ENCODE measurements at regions not wholly inside any gene's neighbourhood (a gene's known extent, or its start where the extent isn't known, plus 50 kb on each side); places are given as distances from the start of the nearest gene placed in this dataset.

DNA sequence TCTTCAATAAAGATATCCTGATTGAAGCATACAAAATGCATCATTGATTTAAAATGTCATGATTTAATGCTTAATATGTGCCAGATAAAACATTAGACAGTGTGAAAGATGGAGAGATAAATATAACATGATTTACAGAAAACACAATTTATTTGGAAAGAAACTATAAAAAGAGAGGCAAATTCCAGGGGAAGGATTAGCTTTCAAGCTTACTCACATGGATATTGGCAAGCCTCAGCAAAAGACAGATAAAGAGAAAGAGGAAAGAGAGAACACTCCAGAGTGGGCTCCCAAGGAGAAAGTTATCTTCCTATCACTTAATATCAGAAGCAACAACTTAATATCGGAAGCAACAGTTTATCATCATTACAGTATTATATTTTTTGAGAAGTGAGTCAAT is 1036.5 kb downstream of the SQOR start:
- no peak for DNase-seq

DNA sequence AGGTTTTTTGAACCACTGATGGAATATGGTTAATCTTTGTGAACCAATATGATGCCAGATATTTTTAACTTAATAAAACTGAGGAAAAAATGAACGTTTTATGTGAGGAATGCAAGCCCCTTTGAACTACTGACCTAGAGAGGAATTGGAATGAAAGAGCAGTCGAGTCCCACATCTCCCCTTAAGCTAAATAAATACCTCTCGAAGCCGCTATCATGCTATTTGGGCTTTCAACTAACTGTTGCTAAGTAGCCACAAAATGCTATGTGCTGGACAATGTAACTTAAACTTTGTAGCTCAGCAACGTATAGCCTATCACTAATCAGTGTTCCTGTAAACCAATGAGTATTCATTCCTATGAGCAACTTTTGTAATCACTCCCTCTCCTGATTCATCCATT is 1037.2 kb downstream of the SQOR start:
- DNase-seq, result no peak

DNA sequence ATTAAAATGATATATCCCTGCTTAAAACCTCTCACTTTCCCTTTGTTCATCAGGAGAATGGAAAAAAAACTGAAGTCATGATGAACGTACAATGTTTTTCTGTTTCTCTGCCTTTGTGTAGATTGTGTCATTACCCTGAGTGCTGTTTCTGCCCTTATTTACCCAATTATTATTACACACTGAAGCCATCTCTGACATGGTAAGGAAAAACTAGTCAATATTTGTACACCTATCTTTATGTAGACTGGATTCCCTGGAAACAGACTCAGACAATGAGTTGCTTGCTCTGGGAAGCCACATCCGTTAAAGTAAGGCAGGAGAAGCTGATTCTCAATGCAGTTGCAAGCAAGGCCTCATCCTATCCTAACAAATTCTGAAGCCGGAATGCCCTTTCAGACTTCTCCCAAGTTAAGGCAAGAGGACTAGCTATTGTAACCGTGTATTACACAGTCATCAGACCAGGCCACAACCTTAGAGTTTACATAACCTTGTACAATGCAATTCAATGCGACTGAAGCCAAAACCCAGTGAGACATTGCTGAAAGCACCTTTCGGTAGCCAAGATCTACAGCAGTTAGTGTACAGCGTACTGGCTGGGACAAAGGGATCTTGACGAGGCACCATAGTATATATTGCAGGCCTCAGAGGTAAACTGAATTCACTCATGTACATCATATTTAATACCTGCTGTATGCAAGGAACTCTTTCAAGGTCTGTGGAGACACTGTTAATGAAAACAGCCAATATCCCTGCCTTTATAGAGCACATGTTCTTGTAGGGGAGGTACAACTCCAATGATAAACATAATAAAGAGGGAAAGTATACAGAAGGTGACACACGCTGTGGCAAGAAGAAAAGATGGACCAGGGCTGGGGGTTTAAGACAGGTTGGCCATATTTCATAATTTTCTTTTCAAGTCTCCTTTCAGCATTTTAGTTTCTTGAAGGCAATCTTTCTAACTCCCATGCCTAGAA is 1040.8 kb upstream of the SEMA6D start:
- no peak for DNase-seq

DNA sequence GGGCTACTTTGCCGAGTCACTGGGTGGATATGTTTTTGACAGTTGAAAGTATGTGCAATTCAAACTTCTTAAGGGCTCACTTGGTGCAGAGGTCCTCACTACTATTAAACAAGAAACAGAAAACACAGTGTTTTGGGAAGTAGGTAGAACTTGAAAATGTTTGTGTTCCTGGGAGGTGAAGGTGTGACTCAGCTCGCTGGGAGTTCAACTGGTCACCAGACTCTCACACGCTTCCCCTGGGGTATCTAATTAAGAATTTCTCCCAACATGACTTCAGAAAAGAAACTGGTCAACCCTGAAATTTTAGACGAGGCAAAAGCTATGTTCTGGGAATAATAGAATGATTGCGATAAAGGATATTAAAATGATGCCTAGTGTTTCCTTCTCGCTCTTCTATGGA is 1039.8 kb upstream of the SEMA6D start:
- no peak for DNase-seq

DNA sequence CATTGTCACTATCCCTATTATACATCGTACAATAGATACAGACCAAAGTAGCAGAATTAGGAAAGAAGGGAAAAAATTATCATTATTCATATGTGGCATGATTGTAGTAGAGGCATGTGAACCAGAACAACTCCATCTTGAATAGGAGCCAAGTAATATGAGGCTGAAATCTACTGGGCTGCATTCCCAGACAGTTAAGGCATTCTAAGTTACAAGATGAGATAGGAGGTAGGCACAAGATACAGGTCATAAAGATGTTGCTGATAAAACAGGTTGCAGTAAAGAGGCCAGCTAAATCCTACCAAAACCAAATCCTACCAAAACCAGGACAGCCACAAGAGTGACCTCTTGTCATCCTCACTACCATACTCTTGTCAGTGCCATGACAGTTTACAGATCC is 1035.4 kb upstream of the SEMA6D start:
- DNase-seq, result no peak

- DNase-seq, result no peak
Observed at GRCh38 chr15:46682969-46683791, 1034.1 kb upstream of the SEMA6D start.

DNA sequence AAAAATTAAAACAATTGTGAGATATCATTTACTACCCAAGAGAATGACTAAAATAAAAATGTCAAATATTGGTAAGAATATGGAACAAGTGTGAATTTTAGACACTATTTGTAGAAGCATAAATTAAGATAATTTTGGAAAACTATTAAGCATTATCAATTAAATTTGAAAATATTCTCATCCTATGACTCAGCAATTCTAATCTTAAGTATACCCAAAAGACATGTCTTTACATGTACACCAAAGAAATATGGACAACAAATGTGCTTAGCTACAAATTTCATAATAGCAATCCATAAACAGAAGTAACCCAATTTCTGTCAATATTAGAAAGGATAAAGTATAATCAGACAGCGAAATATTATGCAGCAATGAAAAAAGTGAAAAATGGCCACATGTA is 1032.2 kb upstream of the SEMA6D start:
- no peak for DNase-seq

- no peak for DNase-seq
Observed at GRCh38 chr15:46685681-46686080, 1031.6 kb upstream of the SEMA6D start.

GRCh38 chr15:46696281-46696680 is 1021.0 kb upstream of the SEMA6D start:
- no peak for DNase-seq

DNA sequence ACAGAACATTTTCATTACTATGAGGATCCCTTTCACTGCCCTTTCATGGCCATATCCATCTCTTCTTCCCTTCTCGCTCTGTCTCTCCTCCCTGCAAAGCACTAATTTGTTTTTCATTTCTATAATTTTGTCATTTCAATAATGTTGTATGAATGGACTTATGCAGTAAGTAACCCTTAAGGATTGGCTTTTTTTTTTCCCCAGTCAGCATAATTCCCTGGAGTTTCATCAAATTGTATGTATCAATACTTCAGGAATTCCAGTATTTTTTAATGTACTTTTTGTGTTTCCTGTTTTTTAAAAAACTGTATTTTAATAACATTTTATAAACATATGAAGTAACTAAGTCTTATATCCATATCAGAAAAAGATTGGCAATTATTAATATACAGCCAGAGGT is 1016.0 kb upstream of the SEMA6D start:
- no peak for DNase-seq

DNA sequence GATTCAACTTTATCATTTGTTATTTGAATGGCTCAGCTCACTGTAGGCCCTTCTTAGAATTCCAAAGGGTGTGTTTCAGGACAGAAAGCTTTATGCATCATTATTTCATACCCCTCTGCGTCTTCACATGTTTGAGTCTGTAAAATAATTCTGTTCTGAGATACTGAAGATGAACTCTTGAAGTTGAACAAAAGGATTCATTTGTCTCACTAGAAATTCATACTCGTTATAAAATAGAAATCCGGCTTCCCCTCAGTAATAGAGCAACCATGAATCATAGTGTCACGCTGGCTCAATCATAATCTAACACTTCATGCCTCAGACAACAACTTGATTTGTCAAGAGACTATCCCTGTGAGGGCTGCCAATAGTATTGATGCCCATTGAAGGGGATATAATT is 1015.4 kb upstream of the SEMA6D start:
- DNase-seq, result no peak

- DNase-seq, result no peak
Observed at GRCh38 chr15:46703020-46703861, 1014.1 kb upstream of the SEMA6D start.

GRCh38 chr15:46703871-46704637 is 1013.3 kb upstream of the SEMA6D start:
- no peak for DNase-seq

- DNase-seq, result no peak
Observed at GRCh38 chr15:46707452-46707851, 1009.9 kb upstream of the SEMA6D start.

DNA sequence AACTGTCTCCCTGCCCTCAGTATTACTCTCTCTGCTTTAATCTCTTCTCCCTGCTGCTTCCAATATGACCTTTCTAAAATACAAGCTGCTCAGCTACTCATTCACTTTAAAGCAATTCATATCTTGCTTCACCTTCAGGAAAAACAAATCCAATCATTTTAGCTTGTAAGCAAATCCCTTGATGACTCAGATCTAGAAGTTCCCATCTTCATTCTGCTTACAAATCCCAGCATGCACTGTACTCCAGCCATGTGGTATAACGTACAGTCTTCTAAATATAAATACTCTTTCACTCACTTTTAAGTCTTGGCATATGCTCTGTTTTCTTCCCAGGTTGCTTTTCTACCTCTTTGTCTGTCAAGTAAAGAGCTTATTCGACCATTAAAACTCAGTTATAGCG is 1009.1 kb upstream of the SEMA6D start:
- no peak for DNase-seq

GRCh38 chr15:46709460-46710083 is 1007.7 kb upstream of the SEMA6D start:
- DNase-seq, result no peak

GRCh38 chr15:46710401-46710960 is 1006.8 kb upstream of the SEMA6D start:
- no peak for DNase-seq

GRCh38 chr15:46713045-46713444 is 1004.3 kb upstream of the SEMA6D start:
- DNase-seq, result no peak

GRCh38 chr15:46714950-46715349 is 1002.4 kb upstream of the SEMA6D start:
- no peak for DNase-seq

DNA sequence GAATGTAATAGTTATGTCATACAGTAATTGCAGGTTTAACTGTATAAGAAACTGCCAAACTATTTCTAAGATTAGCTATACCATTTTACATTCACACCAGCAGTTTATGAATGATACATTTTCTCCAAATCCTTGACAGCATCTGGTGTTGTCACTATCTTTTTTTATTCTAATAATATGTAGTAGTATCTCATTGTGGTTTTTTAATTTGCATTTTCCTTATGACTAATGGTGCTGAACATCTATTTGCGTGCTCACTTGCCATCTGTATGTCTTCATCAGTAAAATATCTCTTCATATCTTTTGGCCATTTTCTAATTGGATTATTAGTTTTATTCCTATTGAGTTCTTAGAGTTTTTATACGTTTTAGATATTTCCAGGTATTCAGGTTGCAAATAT is 994.0 kb upstream of the SEMA6D start:
- no peak for DNase-seq

DNA sequence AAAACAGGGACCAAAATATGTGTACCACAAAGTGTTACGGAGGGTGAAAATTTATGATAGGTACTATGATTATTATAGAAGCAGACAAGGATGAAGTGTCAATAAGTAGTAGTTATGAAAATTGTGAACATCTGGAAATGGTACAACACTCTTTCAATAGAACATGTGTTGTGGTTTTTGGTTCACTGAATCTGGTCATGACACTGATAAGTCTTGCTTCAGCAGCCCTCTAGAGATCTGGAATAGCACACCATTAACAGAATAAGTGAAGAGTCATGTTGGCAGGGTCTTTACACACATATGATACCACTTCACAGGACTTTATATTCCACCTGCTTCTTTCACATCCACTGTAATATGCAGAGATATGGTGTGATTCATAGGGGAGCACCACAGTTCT is 985.2 kb upstream of the SEMA6D start:
- no peak for DNase-seq
